H1 (cell line): ENCODE measurements at regions not wholly inside any gene's neighbourhood (a gene's known extent, or its start where the extent isn't known, plus 50 kb on each side); places are given as distances from the start of the nearest gene placed in this dataset.
A peak's percentile ranks its signal among the peaks of the same experiment; 100 is the strongest.

ENCODE experiments used
- CTCF ChIA-PET: fragments of 300-600 bp; sonication (Branson Sonifier 250); formaldehyde crosslinking; loops from one replicate; lab custom pipeline; 2021; ENCODE audit not compliant: partially characterized antibody; lab: Charles Lee
- POLR2A ChIA-PET: fragments of 300-600 bp; sonication (Branson Sonifier 250); formaldehyde crosslinking; loops from one replicate; lab custom pipeline; 2021; ENCODE audit warnings: inconsistent platforms; ENCODE audit not compliant: partially characterized antibody; lab: Charles Lee
- DNase-seq, 2 experiments: peaks; one replicate each; pipeline versions ENCODE4 v3.0.0 to v3.0.0-alpha.2; 2010 to 2022; ENCODE audit warnings: low spot score in 2 of 2, low read depth in 1 of 2, mixed read lengths in 1 of 2
- FAIRE-seq: peaks from 2 replicates; lab custom pipeline; 2011; peaks lifted over from hg19 to GRCh38; lab: Jason Lieb, UNC
- H2AFZ ChIP-seq: 2 replicates; pipeline ENCODE4 v1.8.1; 2012; ENCODE audit warnings: low read length, inconsistent platforms
- H2AK5ac ChIP-seq: 2 replicates; pipeline ENCODE4 v1.6.1; 2013; ENCODE audit warnings: low read depth, low read length
- H2BK120ac ChIP-seq: replicated peaks from 2 replicates; pipeline ENCODE3; 2013; ENCODE audit warnings: low read depth, low read length, inconsistent platforms
- H2BK12ac ChIP-seq: 2 replicates; pipeline ENCODE4 v1.6.1; 2013; ENCODE audit warnings: low read depth, low read length
- H2BK15ac ChIP-seq: 2 replicates; pipeline ENCODE4 v1.6.1; 2013; ENCODE audit warnings: low read length
- H2BK20ac ChIP-seq: 2 replicates; pipeline ENCODE4 v1.6.1; 2013; ENCODE audit warnings: low read length
- H2BK5ac ChIP-seq: 2 replicates; pipeline ENCODE4 v1.6.1; 2013; ENCODE audit warnings: low read depth, low read length
- H3K14ac ChIP-seq: 2 replicates; pipeline ENCODE4 v1.6.1; 2013; ENCODE audit warnings: inconsistent platforms; ENCODE audit not compliant: insufficient read length
- H3K18ac ChIP-seq: 2 replicates; pipeline ENCODE4 v1.6.1; 2013; ENCODE audit warnings: low read length; ENCODE audit errors: extremely low read depth
- H3K23ac ChIP-seq: 2 replicates; pipeline ENCODE4 v1.6.1; 2013; ENCODE audit warnings: inconsistent platforms; ENCODE audit not compliant: insufficient read length
- H3K23me2 ChIP-seq: 2 replicates; pipeline ENCODE4 v1.6.1; 2013; ENCODE audit warnings: low read depth, low read length
- H3K27ac ChIP-seq: 2 replicates; pipeline ENCODE4 v1.6.1; 2011; ENCODE audit warnings: low read depth, low read length, inconsistent platforms
- H3K27me3 ChIP-seq, 4 experiments: replicated peaks in 1 of 4; 1 replicate in 1 of 4; 2 replicates in 3 of 4; pipeline versions ENCODE4 v1.6.1 to v1.8.1; 2011 to 2013; ENCODE audit warnings: low read length in 3 of 4, mild to moderate bottlenecking in 3 of 4, inconsistent platforms in 2 of 4, mixed read lengths in 2 of 4, moderate library complexity in 1 of 4; ENCODE audit not compliant: control insufficient read depth in 3 of 4, insufficient read depth in 3 of 4; ENCODE audit errors: extremely low read depth in 1 of 4
- H3K36me3 ChIP-seq, 4 experiments: 2 replicates each; pipeline versions ENCODE4 v1.6.1 to v1.8.1; 2011 to 2013; ENCODE audit warnings: mild to moderate bottlenecking in 4 of 4, low read length in 3 of 4, moderate library complexity in 2 of 4, control low read depth in 1 of 4, inconsistent platforms in 1 of 4; ENCODE audit not compliant: insufficient read depth in 4 of 4, control insufficient read depth in 2 of 4
- H3K4ac ChIP-seq: replicated peaks from 2 replicates; pipeline ENCODE3; 2013; ENCODE audit warnings: low read length, low read depth, mixed read lengths, inconsistent platforms; ENCODE audit not compliant: insufficient read length
- H3K4me1 ChIP-seq, 4 experiments: replicated peaks in 1 of 4; 1 replicate in 1 of 4; 2 replicates in 3 of 4; pipeline versions ENCODE4 v1.6.1 to v1.8.1; 2011 to 2013; ENCODE audit warnings: low read length in 3 of 4, inconsistent platforms in 2 of 4, mixed read lengths in 1 of 4; ENCODE audit not compliant: insufficient read depth in 4 of 4, control insufficient read depth in 3 of 4
- H3K4me2 ChIP-seq, 2 experiments: 2 replicates each; pipeline versions ENCODE4 v1.6.1 to v1.8.1; 2011 to 2013; ENCODE audit warnings: low read depth in 2 of 2, low read length in 2 of 2, control low read depth in 1 of 2, inconsistent platforms in 1 of 2, mild to moderate bottlenecking in 1 of 2; ENCODE audit not compliant: insufficient read depth in 1 of 2
- H3K4me3 ChIP-seq, 4 experiments: fragments of 200-600, 300-600 bp in 1 of 4; sonication (generic), shearing (Covaris generic), sonication (Bioruptor Twin) in 1 of 4; 2 replicates each; pipeline versions ENCODE4 v1.5.1 to v1.8.1; 2011 to 2016; ENCODE audit warnings: low read length in 4 of 4, low read depth in 3 of 4, control low read depth in 2 of 4, inconsistent platforms in 2 of 4, mild to moderate bottlenecking in 2 of 4, mixed read lengths in 1 of 4, moderate library complexity in 1 of 4; ENCODE audit not compliant: insufficient read depth in 2 of 4; ENCODE audit errors: extremely low read depth in 1 of 4
- H3K56ac ChIP-seq: replicated peaks from 2 replicates; pipeline ENCODE3; 2013; ENCODE audit warnings: low read depth, mild to moderate bottlenecking, mixed read lengths, low read length, inconsistent platforms; ENCODE audit not compliant: insufficient read length
- H3K79me1 ChIP-seq: 2 replicates; pipeline ENCODE4 v1.6.1; 2013; ENCODE audit warnings: low read depth, low read length, control low read depth
- H3K79me2 ChIP-seq, 2 experiments: 2 replicates each; pipeline versions ENCODE4 v1.6.1 to v1.8.1; 2012 to 2013; ENCODE audit warnings: low read length in 2 of 2, mild to moderate bottlenecking in 2 of 2, inconsistent platforms in 1 of 2; ENCODE audit not compliant: insufficient read depth in 2 of 2, control insufficient read depth in 1 of 2
- H3K9ac ChIP-seq, 4 experiments: replicated peaks in 1 of 4; 1 replicate in 1 of 4; 2 replicates in 3 of 4; pipeline versions ENCODE4 v1.6.1 to v1.8.1; 2011 to 2013; ENCODE audit warnings: low read depth in 3 of 4, low read length in 3 of 4, control low read depth in 2 of 4, mild to moderate bottlenecking in 2 of 4, moderate library complexity in 2 of 4, inconsistent platforms in 1 of 4; ENCODE audit errors: extremely low read depth in 1 of 4
- H3K9me3 ChIP-seq, 2 experiments: 2 replicates each; pipeline versions ENCODE4 v1.6.1 to v1.8.1; 2012 to 2013; ENCODE audit warnings: mild to moderate bottlenecking in 2 of 2, moderate library complexity in 2 of 2, control low read depth in 1 of 2, inconsistent platforms in 1 of 2, low read depth in 1 of 2, low read length in 1 of 2, mixed read lengths in 1 of 2; ENCODE audit not compliant: insufficient read depth in 2 of 2
- H4K20me1 ChIP-seq, 2 experiments: replicated peaks in 1 of 2; 2 replicates each; pipeline versions ENCODE3 to v1.8.1; 2011 to 2013; ENCODE audit warnings: inconsistent platforms in 2 of 2, low read length in 2 of 2, mild to moderate bottlenecking in 1 of 2; ENCODE audit not compliant: insufficient read depth in 2 of 2, control insufficient read depth in 1 of 2
- H4K5ac ChIP-seq: 2 replicates; pipeline ENCODE4 v1.6.1; 2013; ENCODE audit warnings: low read length, low read depth, mixed read lengths, inconsistent platforms; ENCODE audit not compliant: insufficient read length
- H4K8ac ChIP-seq: 2 replicates; pipeline ENCODE4 v1.8.0; 2013; ENCODE audit warnings: mild to moderate bottlenecking, moderate library complexity, low read length, inconsistent platforms; ENCODE audit not compliant: insufficient read depth; ENCODE audit errors: extremely low read depth
- H4K91ac ChIP-seq: replicated peaks from 2 replicates; pipeline ENCODE3; 2013; ENCODE audit warnings: low read length, mixed read lengths, inconsistent platforms; ENCODE audit not compliant: insufficient read length
- SP4 ChIP-seq: IDR thresholded peaks from 2 replicates; pipeline ENCODE4 v1.6.1; 2012; ENCODE audit warnings: low read length, inconsistent platforms
- SUZ12 ChIP-seq: fragments of 200-600 bp; sonication (generic); IDR thresholded peaks from 2 replicates; pipeline ENCODE4 v1.6.1; 2012; ENCODE audit warnings: mild to moderate bottlenecking, inconsistent platforms, low read length, moderate library complexity, mixed read lengths
- WGBS, 2 experiments: shearing (Covaris generic) in 1 of 2; methylation state at CpG; one replicate each; pipeline versions ENCODE4 v1.1.6 to v1.1.7; 2013 to 2015; ENCODE audit warnings: low lambda C conversion rate in 2 of 2, mixed read lengths in 2 of 2, inconsistent platforms in 1 of 2, low coverage in 1 of 2, missing lambda C conversion rate in 1 of 2; ENCODE audit not compliant: insufficient replicate concordance in 2 of 2, insufficient coverage in 1 of 2, insufficient read length in 1 of 2; ENCODE audit errors: extremely low coverage in 1 of 2, missing lambda C conversion rate in 1 of 2; 5-methylcytosine and 5-hydroxymethylcytosine counted together

GRCh38 chr3:43194069-43194468 is 88.2 kb upstream of the POMGNT2 start:
- H3K56ac ChIP-seq = no peak overlapping the region
- 0 out of 2 replicates have a peak overlapping the region, but pooled peaks have one; percentile 18 for H2BK20ac ChIP-seq
- no peak overlapping the region for H3K4me3 ChIP-seq
- no peak overlapping the region for H3K4ac ChIP-seq
- FAIRE-seq = no peak
- no peak overlapping the region for H2BK15ac ChIP-seq
- peaks cover 0 to 1% (median 0%) of the 10 kb centered on the region in 4 experiments; a peak in 1 of 7 replicates for H3K27me3 ChIP-seq
- no peak overlapping the region for H2BK12ac ChIP-seq
- H3K18ac ChIP-seq = no peak overlapping the region
- H3K9ac ChIP-seq = no peak overlapping the region
- H4K5ac ChIP-seq = no peak overlapping the region
- no peak overlapping the region for H4K8ac ChIP-seq
- no peak overlapping the region for H4K91ac ChIP-seq
- no peak for TF ChIP-seq SP4
- TF ChIP-seq SUZ12 = no peak
- no peaks in the 10 kb centered on the region for H3K79me2 ChIP-seq
- DNase-seq = no peak
- WGBS, 2 experiments = 87% methylated on average over 6 of the region's 6 CpGs; no CpG with 5 or more reads in 1 of the 2 experiments
- CTCF ChIA-PET = no interaction called here
- H3K23ac ChIP-seq = no peak overlapping the region
- no peak overlapping the region for H3K27ac ChIP-seq
- no peaks in the 10 kb centered on the region for H3K36me3 ChIP-seq
- no peaks in the 10 kb centered on the region for H4K20me1 ChIP-seq
- no peaks in the 10 kb centered on the region for H3K4me1 ChIP-seq
- no peak overlapping the region for H2BK5ac ChIP-seq
- H3K4me2 ChIP-seq = no peak overlapping the region
- POLR2A ChIA-PET = no interaction called here
- no peaks in the 10 kb centered on the region for H3K79me1 ChIP-seq
- H3K23me2 ChIP-seq = no peaks in the 10 kb centered on the region; the same call in 1 of the 2 replicates
- H3K14ac ChIP-seq = no peak overlapping the region
- H2AFZ ChIP-seq = no peak overlapping the region
- no peak overlapping the region for H2BK120ac ChIP-seq
- no peak overlapping the region for H2AK5ac ChIP-seq
- peaks cover 0 to 2% of the 10 kb centered on the region in 2 experiments; a peak in 2 of 4 replicates for H3K9me3 ChIP-seq
